Suprapubic skin (tissue), 4 donors: ENCODE measurements at regions not wholly inside any gene's neighbourhood (a gene's known extent, or its start where the extent isn't known, plus 50 kb on each side); places are given as distances from the start of the nearest gene placed in this dataset.

Experiments used
- DNase-seq, 2 donors: peaks; one replicate each; pipeline ENCODE4 v3.0.0-alpha.2; 2019; ENCODE audit warnings: low spot score in 2 of 2
- H3K27ac ChIP-seq: fragments of 200-600 bp; sonication (generic); one replicate; pipeline ENCODE4 v1.5.1; 2019
- H3K27me3 ChIP-seq: fragments of 200-600 bp; sonication (generic); one replicate; pipeline ENCODE4 v1.5.1; 2019
- H3K36me3 ChIP-seq: fragments of 200-600 bp; sonication (generic); one replicate; pipeline ENCODE4 v1.5.1; 2019
- H3K4me1 ChIP-seq: fragments of 200-600 bp; sonication (generic); one replicate; pipeline ENCODE4 v1.5.1; 2019
- H3K4me3 ChIP-seq: fragments of 200-600 bp; sonication (generic); one replicate; pipeline ENCODE4 v1.5.1; 2019; ENCODE audit warnings: mild to moderate bottlenecking
- H3K9me3 ChIP-seq: fragments of 200-600 bp; sonication (generic); one replicate; pipeline ENCODE4 v1.5.1; 2019
- EP300 ChIP-seq: sonication (generic); formaldehyde crosslinking; IDR thresholded peaks from one replicate; pipeline ENCODE4 v1.6.1; 2017; ENCODE audit warnings: antibody characterized with exemption
- POLR2A ChIP-seq, 2 donors: fragments of 450-650 bp; IDR thresholded peaks; one replicate each; pipeline ENCODE4 v1.6.1; 2017; ENCODE audit warnings: antibody characterized with exemption in 2 of 2, mild to moderate bottlenecking in 2 of 2, moderate library complexity in 2 of 2
- POLR2AphosphoS5 ChIP-seq, 3 donors: sonication (generic); formaldehyde crosslinking; IDR thresholded peaks; one replicate each; pipeline ENCODE4 v1.6.1; 2017; ENCODE audit warnings: antibody characterized with exemption in 3 of 3
- WGBS: methylation state at CpG from one replicate; pipeline ENCODE4 v1.1.5; 2018; 5-methylcytosine and 5-hydroxymethylcytosine counted together
- TF ChIP-seq, protein P1 (sequence below), 2 donors: fragments of 200-600 bp in 1 of 2; fragments of 450-650 bp in 1 of 2; sonication (generic) in 1 of 2; IDR thresholded peaks; one replicate each; pipeline ENCODE4 v1.5.1; 2016 to 2019; ENCODE audit warnings: antibody characterized with exemption in 2 of 2, mild to moderate bottlenecking in 1 of 2, moderate library complexity in 1 of 2

DNA sequence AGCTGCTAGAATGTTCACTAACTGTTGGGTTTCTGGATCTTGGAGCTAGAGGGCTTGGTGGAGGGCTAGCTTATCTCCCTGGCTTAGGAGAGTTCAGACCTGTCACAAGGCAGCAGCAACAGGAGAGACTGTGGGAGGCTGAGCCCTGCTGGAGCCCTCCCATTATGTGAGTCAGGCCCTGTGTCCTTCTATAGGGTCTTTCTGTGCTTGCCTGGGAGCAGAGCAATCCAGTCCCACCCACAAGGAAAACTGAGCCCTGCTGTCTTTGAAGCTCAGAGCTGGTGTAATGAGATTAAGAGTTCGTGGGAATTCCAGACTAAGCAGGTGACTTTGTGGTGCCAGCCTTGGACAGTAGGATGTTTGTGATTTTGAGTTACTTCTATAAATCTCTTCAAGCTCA lies 249.0 kb downstream of the TTC32 start:
- H3K9me3 ChIP-seq, result no peaks in the 10 kb centered on the region
- H3K4me3 ChIP-seq, result no peak overlapping the region
- no peaks in the 10 kb centered on the region for H3K27me3 ChIP-seq
- no peaks in the 10 kb centered on the region for H3K36me3 ChIP-seq
- TF ChIP-seq EP300, result no peak
- TF ChIP-seq POLR2AphosphoS5 (IDR thresholded peaks at IDR 0.05), result no peak
- TF ChIP-seq, protein P1, sequence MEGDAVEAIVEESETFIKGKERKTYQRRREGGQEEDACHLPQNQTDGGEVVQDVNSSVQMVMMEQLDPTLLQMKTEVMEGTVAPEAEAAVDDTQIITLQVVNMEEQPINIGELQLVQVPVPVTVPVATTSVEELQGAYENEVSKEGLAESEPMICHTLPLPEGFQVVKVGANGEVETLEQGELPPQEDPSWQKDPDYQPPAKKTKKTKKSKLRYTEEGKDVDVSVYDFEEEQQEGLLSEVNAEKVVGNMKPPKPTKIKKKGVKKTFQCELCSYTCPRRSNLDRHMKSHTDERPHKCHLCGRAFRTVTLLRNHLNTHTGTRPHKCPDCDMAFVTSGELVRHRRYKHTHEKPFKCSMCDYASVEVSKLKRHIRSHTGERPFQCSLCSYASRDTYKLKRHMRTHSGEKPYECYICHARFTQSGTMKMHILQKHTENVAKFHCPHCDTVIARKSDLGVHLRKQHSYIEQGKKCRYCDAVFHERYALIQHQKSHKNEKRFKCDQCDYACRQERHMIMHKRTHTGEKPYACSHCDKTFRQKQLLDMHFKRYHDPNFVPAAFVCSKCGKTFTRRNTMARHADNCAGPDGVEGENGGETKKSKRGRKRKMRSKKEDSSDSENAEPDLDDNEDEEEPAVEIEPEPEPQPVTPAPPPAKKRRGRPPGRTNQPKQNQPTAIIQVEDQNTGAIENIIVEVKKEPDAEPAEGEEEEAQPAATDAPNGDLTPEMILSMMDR (IDR thresholded peaks at IDR 0.05), result no peak
- no peak for TF ChIP-seq POLR2A (IDR thresholded peaks at IDR 0.05)
- no peak overlapping the region for H3K27ac ChIP-seq
- peaks cover 15% of the 10 kb centered on the region for H3K4me1 ChIP-seq
- no peak for DNase-seq
- 89% methylated on average over 1 of the region's 1 CpG for WGBS

DNA sequence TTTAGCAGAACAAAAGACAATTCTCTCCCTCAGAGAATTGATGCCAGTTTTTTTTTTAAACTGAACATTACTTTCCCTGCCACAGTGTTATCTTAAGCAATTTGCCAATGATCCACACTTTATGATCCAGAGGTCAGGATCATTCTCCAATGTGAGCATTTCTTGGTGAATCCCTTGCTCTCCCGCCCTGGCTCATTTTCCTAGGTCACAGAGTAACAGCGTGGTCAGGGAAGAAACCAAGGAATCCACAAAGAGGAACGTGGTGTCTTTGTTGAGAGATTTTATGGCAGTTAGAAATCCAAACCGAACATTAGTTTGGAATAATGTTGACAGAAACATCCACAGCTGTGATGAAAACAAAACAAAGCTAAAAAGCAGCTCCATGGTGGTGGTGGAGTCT lies 250.3 kb downstream of the TTC32 start:
- Histone ChIP-seq H3K27me3 (no peaks in the 10 kb centered on the region), H3K4me3 (no peak overlapping the region), H3K36me3 (no peaks in the 10 kb centered on the region), H3K9me3 (no peaks in the 10 kb centered on the region), H3K27ac (peak overlapping the region; percentile 34), H3K4me1 (peaks cover 15% of the 10 kb centered on the region)
- TF ChIP-seq, protein P1 (IDR thresholded peaks at IDR 0.05), result no peak
- TF ChIP-seq POLR2A (IDR thresholded peaks at IDR 0.05), result no peak
- no peak for TF ChIP-seq POLR2AphosphoS5 (IDR thresholded peaks at IDR 0.05)
- no peak for TF ChIP-seq EP300
- no peak for DNase-seq
- 63% methylated on average over 4 of the region's 4 CpGs for WGBS

DNA sequence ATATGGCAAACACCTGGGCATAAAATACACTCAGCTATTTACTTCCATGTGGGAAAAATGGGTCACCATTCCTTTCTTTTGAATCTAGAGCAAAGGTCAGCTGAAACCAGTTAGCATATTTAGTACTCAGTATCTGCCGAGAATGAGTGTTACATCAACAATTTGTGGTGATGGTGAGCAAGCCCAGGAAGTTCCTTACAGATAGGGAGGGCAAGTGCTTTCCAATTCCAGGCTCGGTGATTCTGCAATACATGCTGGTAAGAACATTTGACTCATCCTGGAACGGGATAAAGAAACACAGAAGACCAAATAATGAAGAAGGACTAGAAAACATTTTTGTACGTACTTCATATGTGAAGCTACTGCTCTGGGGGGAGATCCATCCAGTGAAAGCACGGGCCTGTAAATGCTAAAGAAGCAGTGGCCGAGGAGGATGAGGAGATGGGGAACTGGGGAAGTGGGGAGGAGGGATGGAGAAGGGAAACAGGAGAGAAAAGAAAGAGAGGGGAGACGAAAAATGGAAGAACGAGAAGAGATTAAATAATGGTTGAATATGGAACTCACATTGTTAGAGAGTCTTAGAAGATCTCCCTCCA lies 251.9 kb downstream of the TTC32 start:
- no peak for DNase-seq
- peak in 2 of 3 donors; percentile 47 to 76 for TF ChIP-seq POLR2AphosphoS5 (IDR thresholded peaks at IDR 0.05)
- TF ChIP-seq, protein P1 (IDR thresholded peaks at IDR 0.05), result no peak
- Histone ChIP-seq H3K4me1 (peaks cover 15% of the 10 kb centered on the region), H3K4me3 (no peak overlapping the region), H3K9me3 (no peaks in the 10 kb centered on the region), H3K36me3 (no peaks in the 10 kb centered on the region), H3K27me3 (no peaks in the 10 kb centered on the region), H3K27ac (peak overlapping the region; percentile 70)
- 64% methylated on average over 8 of the region's 8 CpGs for WGBS

DNA sequence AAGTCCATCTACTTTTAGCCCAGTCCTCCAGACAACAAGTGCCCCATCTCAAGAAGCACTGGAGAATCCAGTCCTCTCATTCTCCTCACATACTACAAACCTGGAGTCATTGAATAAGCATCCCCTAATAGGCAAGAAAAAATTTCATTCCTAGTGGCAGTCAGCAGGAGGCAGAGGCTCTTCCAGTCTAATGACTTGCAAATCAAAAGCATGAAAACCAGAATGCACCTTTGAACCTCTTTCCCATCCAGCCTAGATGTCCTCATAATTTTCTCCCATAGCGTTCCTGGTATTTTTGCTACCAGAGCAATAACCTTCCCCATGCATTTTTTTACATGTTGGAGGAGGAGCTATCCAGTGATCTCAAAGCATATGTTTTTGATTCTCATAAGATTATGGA lies 252.6 kb downstream of the TTC32 start:
- WGBS, result 72% methylated on average over 1 of the region's 1 CpG
- no peaks in the 10 kb centered on the region for H3K27me3 ChIP-seq
- no peaks in the 10 kb centered on the region for H3K36me3 ChIP-seq
- DNase-seq, result no peak
- no peak overlapping the region for H3K4me3 ChIP-seq
- H3K27ac ChIP-seq, result peak overlapping the region; percentile 34
- TF ChIP-seq POLR2AphosphoS5 (IDR thresholded peaks at IDR 0.05), result no peak
- no peak for TF ChIP-seq POLR2A (IDR thresholded peaks at IDR 0.05)
- TF ChIP-seq, protein P1 (IDR thresholded peaks at IDR 0.05), result no peak
- TF ChIP-seq EP300, result no peak
- H3K9me3 ChIP-seq, result no peaks in the 10 kb centered on the region
- H3K4me1 ChIP-seq, result peaks cover 15% of the 10 kb centered on the region

DNA sequence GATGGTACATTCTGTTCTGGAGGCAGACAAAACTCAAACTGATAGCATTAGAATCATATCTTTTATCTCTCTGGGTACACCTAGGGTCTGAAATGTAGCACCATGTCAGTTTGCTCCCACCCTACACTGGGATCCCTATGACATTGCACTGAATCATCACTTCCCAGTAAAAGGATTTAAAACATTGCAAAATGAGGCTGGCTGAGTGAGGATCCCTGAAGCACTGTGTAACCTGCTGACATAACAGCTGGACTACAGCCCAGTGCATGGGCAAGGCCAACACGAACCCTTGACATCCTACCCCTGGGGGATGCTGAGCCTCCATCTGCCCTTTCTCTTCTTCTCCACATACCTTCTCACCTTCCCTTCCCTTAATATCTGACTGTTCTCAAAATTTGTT lies 253.2 kb downstream of the TTC32 start:
- 17% methylated on average over 1 of the region's 1 CpG for WGBS
- Histone ChIP-seq H3K4me1 (peaks cover 15% of the 10 kb centered on the region), H3K36me3 (no peaks in the 10 kb centered on the region), H3K4me3 (no peak overlapping the region), H3K27ac (no peak overlapping the region), H3K27me3 (no peaks in the 10 kb centered on the region), H3K9me3 (no peaks in the 10 kb centered on the region)
- no peak for DNase-seq
- TF ChIP-seq, protein P1 (IDR thresholded peaks at IDR 0.05), result no peak
- TF ChIP-seq POLR2AphosphoS5 (IDR thresholded peaks at IDR 0.05) (no peak), POLR2A (IDR thresholded peaks at IDR 0.05) (no peak), EP300 (no peak)
